Left lung (tissue), 4 donors: ENCODE measurements at regions not wholly inside any gene's neighbourhood (a gene's known extent, or its start where the extent isn't known, plus 50 kb on each side); places are given as distances from the start of the nearest gene placed in this dataset.

Source experiments
- ATAC-seq: fragments of 200-7000 bp; cut with Tn5 transposase; one replicate; pipeline ENCODE4 v1.9.1; 2020; ENCODE audit warnings: moderate library complexity
- DNase-seq, 4 donors: peaks; one replicate each; pipeline ENCODE4 v3.0.0-alpha.2; 2013 to 2020
- H3K27ac ChIP-seq, 2 donors: fragments of 200-600 bp; sonication (generic) in 1 of 2; one replicate each; pipeline versions ENCODE4 v1.5.0 to v1.8.0; 2020 to 2021
- H3K27me3 ChIP-seq, 2 donors: fragments of 200-600 bp; sonication (generic) in 1 of 2; one replicate each; pipeline versions ENCODE4 v1.5.0 to v1.8.0; 2020 to 2021
- H3K36me3 ChIP-seq, 2 donors: fragments of 200-600 bp; sonication (generic) in 1 of 2; one replicate each; pipeline versions ENCODE4 v1.5.0 to v1.8.0; 2020 to 2021
- H3K4me1 ChIP-seq, 2 donors: fragments of 200-600 bp; one replicate each; pipeline ENCODE4 v1.8.0; 2021
- H3K4me3 ChIP-seq, 2 donors: fragments of 200-600 bp; sonication (generic) in 1 of 2; one replicate each; pipeline versions ENCODE4 v1.5.0 to v1.8.0; 2020 to 2021; ENCODE audit warnings: mild to moderate bottlenecking in 1 of 2
- H3K9me3 ChIP-seq, 2 donors: fragments of 200-600 bp; sonication (generic) in 1 of 2; one replicate each; pipeline versions ENCODE4 v1.5.0 to v1.8.0; 2020 to 2021
- intact Hi-C, 2 donors: fragments of 100-400 bp; cut with DNase I; formaldehyde crosslinking; loops; one replicate each; pipeline versions ENCODE4 v1.11.2 to v1.14.2; 2022
- TF ChIP-seq, protein P1 (sequence below), 2 donors: fragments of 200-600 bp; sonication (generic) in 1 of 2; IDR thresholded peaks; one replicate each; pipeline versions ENCODE4 v1.5.0 to v1.8.0; 2021; ENCODE audit warnings: antibody characterized with exemption in 2 of 2
- donor health status: DM: no; HTN: yes; CAD: no.
- donor health status: DM: no; HTN: no; CAD: no.

DNA sequence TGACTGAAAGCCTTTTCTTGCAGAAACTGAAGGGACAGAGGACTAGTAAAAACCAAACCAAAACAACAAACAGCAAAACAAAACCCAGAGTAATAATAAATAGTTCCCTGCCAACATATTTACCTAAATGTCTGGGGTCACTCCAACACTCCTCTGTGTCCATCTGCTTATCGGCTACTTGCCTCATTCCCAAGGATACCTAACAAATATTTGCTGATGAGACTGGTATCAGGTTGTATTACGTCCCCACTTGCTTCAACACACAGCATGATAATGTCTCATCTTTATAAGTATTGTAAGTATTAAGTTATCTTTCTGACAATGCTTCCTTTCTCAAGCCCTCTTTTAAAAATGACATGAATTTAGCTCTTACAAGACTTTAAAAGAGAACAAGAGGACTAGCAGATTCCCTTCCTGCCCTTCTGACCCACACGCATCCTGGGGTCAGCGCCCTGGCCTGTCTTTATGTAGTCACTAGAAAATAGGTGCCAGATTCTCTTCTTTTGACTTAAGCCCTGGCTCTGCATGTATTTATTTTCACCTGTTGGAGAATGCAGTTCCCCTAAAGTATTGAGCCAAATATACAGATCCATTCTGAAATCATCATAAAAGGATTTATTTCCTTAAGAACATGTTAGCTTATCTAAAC, 110.2 kb downstream of the SEM1 start:
- TF ChIP-seq, protein P1, sequence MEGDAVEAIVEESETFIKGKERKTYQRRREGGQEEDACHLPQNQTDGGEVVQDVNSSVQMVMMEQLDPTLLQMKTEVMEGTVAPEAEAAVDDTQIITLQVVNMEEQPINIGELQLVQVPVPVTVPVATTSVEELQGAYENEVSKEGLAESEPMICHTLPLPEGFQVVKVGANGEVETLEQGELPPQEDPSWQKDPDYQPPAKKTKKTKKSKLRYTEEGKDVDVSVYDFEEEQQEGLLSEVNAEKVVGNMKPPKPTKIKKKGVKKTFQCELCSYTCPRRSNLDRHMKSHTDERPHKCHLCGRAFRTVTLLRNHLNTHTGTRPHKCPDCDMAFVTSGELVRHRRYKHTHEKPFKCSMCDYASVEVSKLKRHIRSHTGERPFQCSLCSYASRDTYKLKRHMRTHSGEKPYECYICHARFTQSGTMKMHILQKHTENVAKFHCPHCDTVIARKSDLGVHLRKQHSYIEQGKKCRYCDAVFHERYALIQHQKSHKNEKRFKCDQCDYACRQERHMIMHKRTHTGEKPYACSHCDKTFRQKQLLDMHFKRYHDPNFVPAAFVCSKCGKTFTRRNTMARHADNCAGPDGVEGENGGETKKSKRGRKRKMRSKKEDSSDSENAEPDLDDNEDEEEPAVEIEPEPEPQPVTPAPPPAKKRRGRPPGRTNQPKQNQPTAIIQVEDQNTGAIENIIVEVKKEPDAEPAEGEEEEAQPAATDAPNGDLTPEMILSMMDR (IDR thresholded peaks at IDR 0.05), result no peak
- no peak for ATAC-seq
- intact Hi-C loops, result no loop called here
- Histone ChIP-seq H3K27me3 (no peaks in the 10 kb centered on the region), H3K4me1 (no peaks in the 10 kb centered on the region), H3K27ac (no peak overlapping the region), H3K36me3 (no peaks in the 10 kb centered on the region), H3K4me3 (no peak overlapping the region), H3K9me3 (no peaks in the 10 kb centered on the region)
- no peak for DNase-seq

DNA sequence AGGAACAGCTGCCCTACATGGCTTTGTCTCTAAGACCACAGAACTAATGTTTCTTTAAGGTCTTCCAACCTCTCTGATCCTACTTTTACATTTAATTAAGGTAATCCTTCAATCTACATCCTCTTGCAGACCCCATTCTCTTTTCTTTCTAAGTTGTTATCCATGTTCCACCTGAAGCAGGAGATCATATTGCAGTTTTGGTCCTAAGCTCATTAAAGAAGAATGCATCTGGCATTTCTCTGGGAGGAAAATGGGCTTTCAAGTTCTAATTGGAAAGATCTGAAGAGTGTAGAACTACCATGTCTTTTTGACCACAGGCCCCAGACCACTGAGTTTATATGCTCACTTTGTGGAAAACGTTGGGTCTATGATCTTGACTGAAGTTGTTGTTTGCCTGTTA, 111.2 kb downstream of the SEM1 start:
- no peaks in the 10 kb centered on the region for H3K36me3 ChIP-seq
- TF ChIP-seq, protein P1 (IDR thresholded peaks at IDR 0.05), result no peak
- H3K9me3 ChIP-seq, result no peaks in the 10 kb centered on the region
- intact Hi-C loops, result no loop called here
- ATAC-seq (no peak), DNase-seq (no peak)
- no peak overlapping the region for H3K27ac ChIP-seq
- no peak overlapping the region for H3K4me3 ChIP-seq
- H3K4me1 ChIP-seq, result no peaks in the 10 kb centered on the region
- H3K27me3 ChIP-seq, result no peaks in the 10 kb centered on the region

DNA sequence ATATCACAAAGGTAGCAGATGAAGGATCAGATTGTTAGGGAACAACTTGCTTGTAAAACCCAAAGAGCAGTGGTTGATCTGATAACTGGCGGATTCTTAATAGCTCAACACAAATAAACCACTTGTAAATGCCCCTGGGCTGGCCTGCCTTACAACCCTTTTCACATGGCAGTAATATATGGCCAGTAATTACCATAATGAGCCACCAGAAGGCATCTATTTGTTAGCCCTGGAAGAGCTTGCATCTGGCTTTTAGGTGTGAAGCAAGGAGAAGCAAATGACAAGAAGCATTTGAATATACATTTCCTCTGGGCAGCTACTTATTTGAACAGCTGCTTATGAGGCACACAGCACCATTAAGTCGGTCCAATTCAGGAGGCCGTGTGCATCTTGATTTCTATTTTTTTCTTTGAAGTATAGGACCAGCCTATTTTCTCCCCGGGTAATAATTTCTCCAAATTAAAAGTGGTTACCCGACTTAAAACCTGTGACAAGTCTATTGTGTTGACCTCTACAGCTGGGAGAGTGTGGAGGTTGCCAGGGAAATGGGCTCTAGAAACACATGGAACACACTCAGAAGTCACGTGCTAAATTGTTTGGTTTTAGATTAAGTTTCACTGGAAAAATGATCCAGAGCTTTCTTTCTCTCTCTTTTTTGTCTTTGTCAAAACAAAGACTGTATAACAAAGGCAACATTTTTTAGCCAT, 113.4 kb downstream of the SEM1 start:
- TF ChIP-seq, protein P1 (IDR thresholded peaks at IDR 0.05), result no peak
- Histone ChIP-seq H3K9me3 (no peaks in the 10 kb centered on the region), H3K4me3 (no peak overlapping the region), H3K36me3 (no peaks in the 10 kb centered on the region), H3K27ac (no peak overlapping the region), H3K27me3 (no peaks in the 10 kb centered on the region), H3K4me1 (no peaks in the 10 kb centered on the region)
- intact Hi-C loops, result no loop called here
- no peak for ATAC-seq
- DNase-seq, result peak in 2 of 4 donors; percentile 6 to 30

DNA sequence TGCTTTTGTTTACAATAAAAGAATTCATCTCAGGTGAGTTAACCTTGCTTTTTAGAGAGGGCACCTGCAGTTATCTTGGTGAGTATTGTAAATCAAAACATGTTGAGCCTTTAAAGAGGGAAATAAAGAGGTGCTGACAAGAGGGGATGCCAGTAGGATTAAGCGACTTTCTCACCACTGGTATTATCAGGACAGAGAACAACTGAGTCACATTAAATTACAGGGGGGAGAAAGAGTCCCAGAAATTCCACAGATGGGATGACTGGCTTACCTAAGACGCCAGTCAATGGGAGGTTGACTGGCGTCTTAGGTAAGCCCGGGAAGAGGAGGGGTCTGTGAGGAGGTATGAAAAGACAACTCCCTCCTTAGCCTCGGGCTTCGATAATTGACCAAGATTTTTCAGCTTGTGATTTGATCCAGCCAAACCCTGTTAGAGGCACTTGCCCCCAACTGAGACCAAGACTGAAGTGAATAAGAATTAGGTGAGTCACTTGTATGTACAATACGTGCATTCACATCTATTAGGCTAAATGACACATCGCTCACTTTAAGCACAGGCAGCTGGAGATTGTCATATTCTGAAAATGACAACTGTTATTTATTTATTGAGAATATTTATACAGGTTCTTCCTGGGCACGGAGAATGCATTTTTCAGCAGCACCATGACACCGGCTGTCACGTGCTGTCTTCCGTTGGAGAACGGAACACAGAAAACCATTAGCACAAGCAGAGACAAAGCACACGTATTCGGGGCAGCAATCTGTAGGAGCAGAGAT, 117.6 kb downstream of the SEM1 start:
- TF ChIP-seq, protein P1 (IDR thresholded peaks at IDR 0.05), result no peak
- DNase-seq, result no peak
- Histone ChIP-seq H3K9me3 (no peaks in the 10 kb centered on the region), H3K27me3 (no peaks in the 10 kb centered on the region), H3K4me3 (no peak overlapping the region), H3K4me1 (no peaks in the 10 kb centered on the region), H3K27ac (no peak overlapping the region), H3K36me3 (no peaks in the 10 kb centered on the region)
- ATAC-seq, result no peak
- intact Hi-C loops, result no loop called here
